Stimulated activated CD8-positive, alpha-beta memory T cell treated with anti-CD3 and anti-CD28 coated beads, Interleukin-4, amount 100 ng/mL, for 1 hour (primary cell): ENCODE measurements at regions not wholly inside any gene's neighbourhood (a gene's known extent, or its start where the extent isn't known, plus 50 kb on each side); places are given as distances from the start of the nearest gene placed in this dataset.

ENCODE experiments used
- DNase-seq, 2 donors: peaks; one replicate each; pipeline ENCODE4 v3.0.0-alpha.2; 2020; ENCODE audit warnings: low read depth in 2 of 2, low spot score in 1 of 2

DNA sequence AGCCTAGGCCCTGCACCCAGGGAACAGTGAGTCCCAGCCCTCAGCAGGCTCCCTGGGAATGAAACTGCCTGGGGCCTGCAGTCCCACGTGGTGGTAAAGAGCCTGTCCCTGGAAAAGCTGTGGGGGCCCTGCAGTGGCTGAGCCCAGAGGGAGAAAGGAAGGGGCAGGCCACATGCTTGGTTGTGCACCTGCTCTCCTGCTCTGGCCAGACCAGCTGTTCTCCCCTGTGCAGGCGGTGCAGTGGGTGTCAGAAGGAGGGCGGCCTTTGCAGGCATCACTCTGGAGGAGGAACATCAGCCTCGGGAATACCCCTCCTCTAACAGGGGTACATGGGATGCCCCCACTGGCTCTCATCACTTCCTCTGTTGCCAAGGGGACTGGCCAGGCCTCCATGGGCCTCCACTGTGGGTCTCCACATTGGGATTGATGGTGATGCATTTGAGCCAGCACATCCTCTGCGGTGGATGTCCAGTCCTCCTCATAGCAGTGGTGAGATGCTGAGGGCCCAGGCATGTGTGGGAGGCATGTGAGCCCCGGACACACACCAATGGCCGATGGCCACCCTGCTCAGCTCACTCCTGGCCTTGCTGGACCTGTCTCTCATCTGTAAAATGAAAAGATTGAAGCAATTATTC lies 690.4 kb downstream of the BRD1 start:
- DNase-seq: no peak

DNA sequence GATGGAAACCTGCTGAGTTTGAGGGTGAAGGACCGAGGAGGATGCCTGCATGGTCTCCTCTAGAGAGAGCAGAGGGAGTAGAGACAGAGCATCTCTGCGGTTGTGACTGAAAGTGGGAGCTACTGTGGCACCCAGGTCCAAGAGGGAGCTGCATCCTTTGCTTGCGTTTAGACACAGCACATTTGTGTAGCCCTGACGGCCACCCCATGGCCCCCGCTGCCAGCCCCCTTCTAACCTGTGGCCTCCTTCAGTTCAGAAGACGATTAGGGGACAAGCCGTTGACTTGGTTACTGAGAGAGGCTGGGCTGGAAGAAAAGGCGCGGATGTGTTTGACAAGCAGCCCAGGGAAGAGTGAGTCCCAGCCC lies 690.9 kb downstream of the BRD1 start:
- no peak for DNase-seq

DNA sequence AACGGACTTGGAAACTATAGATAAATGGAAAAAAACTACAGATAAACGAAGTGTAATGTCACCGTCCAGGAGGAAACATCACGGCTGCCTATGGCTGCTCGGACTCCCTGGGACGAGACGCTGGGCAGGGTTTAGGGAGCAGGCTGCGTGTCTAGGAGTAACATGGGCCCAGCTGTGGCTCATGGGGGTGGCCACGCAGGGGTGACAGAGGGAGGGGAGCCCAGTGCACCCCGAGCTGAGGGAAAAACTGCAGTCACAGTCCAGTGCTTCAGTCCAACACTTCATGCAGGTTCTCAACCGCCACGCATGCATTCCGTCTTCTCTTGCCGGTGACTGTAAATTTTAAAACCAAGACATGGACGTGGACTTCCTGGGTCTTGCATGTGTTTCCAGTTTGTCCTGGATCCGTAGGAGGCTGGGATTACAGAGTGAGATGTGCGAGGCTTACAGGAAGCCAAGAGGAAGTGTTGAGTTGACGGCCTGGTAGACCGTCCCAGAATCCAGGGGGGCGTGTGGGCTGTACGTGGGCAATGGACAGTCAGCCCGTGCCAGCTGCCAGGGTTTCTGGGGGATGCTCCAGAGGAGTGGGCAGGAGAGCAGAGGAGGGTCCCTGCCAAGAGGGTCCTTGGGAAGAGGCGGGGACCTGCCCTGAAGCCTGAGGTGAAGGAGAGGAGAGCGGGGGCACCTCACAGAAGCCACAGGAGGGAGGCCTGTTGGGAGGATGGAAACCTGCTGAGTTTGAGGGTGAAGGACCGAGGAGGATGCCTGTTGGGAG lies 691.4 kb downstream of the BRD1 start:
- DNase-seq: no peak

DNA sequence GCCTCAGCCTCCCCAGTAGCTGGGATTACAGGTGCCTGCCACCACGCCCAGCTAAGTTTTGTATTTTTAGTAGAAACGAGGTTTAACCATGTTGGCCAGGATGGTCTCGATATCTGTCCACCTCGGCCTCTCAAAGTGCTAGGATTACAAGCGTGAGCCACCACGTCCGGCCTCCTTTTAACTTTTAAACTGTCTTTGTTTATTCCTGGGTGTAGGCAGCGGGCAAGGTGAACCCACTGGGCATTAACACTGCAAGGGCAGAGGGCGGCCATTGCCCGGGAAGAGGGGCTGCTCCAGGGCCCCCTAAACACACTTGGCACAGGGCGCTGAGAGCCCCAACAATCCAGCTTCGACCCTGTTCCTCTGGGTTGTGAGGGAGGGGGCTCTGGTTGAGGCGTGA lies 693.6 kb downstream of the BRD1 start:
- DNase-seq: no peak

DNA sequence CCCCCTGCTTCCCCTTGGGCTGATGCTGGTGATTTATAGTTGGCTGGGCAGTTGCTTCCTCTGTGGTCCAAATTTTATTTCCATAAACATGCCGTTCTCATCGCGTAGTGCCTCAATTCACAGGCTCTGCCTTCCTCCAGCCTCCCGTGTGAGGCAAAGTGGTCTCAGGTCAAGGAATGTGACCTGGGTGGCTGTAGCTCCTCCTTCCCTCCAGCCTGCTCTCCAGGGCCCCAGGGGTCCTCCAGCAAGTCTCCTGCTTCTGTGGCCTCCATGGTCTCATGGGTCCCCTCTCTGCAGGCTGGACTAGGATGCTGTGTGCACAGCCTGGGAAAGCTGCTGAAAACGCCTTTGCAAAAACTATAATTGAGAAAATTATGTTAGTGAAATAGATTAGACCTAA lies 694.1 kb downstream of the BRD1 start:
- no peak for DNase-seq

DNA sequence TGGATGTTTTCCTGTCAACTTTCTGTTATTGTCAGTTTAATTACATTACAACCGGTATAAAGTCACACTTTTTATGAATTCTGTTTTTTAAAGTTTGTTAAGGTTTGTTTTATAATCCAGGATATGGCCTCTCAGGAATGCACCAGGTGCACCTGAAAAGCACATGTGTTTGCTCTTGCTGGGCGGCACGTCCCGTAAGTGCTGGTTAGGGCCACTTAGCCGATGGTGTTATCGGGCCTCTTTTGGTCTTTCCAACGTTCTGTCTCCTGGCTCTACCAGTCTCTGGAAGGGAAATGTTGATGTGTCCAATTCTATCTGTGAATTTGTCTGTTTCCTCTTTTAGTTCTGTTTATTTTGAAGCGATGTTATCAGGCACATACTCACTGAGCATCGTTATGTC lies 695.7 kb downstream of the BRD1 start:
- DNase-seq: no peak

DNA sequence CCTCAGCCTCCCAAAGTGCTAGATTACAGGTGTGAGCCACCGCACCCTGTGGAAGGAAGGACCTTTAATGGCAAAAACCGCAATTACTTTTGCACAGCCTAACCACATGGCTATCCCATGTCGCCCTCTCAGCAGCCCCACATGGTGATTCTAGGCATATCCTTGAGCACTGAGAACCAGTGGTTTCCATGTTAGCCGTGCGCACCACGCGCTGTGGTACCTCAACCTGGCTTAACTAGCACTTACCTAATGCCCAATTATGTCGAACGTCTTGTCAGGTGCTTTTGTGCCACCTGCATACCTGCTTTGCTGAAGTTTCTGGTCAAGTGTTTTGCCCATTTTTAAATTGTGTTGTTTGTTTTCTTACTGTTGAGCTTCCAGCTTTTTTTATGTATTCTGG lies 697.9 kb downstream of the BRD1 start:
- DNase-seq: no peak

DNA sequence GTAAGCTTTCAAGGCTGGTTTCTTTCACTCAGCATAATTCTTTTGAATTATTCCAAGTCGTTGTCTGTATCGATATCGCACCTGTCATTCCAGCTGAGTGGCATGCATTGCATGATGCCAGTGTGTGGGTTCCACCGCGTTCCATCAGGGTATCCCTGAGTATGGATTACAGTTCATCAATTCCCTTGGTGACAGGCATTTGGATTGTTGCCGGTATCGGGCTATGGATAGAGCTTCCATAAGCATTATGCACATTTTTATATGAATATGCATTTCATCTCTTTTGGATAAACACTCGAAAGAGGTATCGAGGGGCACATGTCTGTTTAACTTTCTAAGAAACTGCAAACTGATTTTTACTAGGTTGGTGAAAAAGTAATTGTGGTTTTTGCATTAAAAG lies 698.8 kb downstream of the BRD1 start:
- no peak for DNase-seq

DNA sequence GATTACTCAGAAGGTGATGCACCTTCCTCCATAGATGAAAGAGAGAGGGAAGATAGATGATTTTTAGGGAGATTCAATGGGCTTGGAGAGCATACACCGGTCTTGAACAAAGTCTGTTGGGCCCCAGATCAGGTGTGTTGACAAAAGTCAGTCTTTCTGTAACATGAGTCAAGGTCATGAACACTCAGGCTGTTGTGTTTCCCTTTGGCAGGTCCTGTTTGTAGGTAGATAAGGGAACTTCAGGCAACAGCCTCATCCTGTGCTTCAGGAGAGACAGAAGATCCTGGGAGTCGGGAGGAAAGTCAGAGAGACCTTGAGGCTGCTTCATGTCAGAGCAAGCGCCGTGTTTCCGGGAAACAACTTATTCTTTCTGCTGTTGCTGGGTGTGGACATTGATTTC lies 703.1 kb downstream of the BRD1 start:
- no peak for DNase-seq

DNA sequence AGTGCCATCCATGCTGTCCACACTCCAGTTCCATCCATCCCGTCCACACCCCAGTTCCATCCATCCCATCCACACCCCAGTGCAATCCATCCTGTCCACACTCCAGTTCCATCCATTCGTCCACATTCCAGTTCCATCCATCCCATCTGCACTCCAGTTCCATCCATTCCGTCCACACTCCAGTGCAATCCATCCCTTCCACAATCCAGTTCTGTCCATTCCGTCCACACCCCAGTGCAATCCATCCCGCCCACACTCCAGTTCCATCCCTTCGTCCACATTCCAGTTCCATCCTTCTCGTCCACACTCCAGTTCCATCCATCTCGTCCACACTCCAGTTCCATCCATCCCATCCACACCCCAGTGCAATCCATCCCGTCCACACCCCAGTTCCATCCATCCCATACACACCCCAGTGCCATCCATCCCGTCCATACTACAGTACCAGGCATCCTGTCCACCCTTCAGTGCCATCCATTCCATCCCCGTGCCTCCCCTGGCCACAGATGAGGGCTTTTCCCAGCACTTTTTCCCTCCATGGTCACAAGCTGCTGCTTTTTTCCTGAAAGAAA lies 704.0 kb downstream of the BRD1 start:
- no peak for DNase-seq

DNA sequence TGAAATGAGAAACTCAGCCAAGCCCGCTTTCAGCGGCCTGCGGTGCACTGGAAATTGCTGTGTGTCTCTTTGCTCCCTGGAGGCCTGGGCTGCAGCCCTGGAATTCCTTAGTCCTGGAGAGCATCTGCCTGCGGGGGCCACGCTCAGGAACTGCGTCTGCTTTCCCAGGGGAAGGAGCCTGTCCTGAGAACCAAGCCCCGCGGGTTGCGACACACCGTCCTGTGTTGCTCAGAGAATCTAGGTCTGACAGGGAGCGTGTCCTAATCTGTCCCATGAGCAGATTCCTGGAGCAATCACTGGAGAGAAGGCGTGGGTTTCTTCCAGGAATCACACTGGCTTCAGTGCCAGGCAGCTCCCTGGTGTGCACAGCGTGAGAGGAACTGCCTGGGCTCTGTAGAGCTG lies 708.1 kb downstream of the BRD1 start:
- DNase-seq: no peak

DNA sequence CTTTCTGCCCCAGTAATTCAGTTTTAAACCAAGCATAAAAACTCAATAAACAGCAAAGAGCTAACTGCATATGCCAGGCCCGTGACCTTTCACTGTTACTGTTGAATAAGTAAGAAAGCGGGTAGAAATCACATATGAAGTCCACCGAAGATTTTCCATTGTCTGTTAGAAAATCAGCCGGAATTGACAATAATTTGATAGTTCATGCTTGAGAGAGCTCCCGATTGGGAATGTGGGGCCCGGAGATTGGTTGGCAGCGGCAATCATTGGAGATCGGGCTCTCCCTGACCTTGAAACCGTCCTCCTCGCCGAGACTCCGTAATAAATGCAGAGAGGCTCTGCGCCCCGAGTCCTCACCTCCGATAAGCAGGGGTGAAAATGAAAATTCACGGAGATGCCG lies 709.6 kb downstream of the BRD1 start:
- no peak for DNase-seq

DNA sequence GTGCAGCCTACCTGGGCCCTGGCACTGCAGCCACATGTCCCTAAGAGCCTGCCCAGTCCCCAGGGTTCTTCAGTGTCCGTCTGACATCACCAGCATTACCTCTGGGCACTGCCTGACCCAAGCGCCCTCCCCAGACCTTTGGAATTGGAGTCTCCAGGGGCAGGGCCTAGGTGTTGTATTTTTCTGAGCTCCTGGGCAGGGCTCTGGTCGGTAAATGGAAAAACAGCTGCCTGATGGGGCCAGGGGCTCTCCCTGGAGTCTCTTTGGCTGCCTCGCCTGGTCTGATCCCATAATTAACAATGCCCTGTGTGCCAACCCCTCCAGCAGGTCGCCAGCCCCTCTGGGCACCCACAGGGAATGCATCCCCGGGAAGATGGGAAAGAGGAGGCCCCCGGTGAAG lies 710.2 kb downstream of the BRD1 start:
- no peak for DNase-seq

DNA sequence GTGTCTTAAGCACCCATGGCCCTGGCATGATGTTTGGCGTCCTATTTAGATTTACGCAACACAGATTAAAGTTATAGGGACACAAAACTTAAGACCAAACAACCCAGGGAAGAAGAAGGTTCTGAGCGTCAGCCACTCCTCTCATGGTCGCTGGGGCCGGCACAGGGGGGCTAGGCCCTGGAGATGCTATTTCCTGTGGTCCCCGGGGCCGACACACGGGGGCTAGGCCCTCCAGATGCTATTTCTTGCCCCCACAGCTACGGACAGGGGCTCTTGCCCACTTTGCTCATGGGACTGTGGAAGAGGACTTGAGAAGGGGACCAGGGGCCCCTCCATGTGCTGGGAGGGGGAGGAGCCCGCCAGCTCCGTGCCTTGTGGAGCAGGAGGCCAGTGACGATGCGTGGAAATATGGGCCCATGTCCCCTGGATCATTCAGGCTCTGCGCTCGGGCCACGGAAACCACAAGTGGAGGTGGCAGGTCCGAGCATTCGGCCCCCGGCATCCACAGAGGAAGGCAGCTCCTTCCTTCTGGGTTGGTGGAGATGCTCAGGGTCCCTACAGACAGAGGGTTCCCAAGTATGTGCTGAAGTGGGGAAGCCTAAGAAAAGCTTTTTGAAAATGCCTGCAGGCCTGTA lies 711.1 kb downstream of the BRD1 start:
- no peak for DNase-seq

DNA sequence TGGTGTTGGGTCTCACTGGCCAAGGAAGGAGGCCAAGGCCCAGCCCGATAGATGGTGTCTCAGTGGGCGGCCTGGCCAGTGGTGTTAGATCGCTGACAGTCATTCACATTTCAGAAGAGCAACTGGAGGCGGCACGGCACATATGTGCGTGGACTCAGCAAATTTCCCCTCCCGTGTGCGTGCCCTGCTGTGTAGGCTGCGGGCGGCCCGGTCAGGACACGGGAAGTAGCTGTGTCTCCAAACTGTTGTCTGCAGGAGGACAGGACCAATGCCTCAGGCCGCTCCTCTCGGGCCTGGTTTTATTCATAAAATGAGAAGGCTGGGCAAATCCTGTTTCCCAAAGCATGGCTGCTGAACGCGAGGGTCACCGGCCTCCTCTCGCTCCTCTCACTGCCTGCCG lies 711.7 kb downstream of the BRD1 start:
- DNase-seq: no peak

DNA sequence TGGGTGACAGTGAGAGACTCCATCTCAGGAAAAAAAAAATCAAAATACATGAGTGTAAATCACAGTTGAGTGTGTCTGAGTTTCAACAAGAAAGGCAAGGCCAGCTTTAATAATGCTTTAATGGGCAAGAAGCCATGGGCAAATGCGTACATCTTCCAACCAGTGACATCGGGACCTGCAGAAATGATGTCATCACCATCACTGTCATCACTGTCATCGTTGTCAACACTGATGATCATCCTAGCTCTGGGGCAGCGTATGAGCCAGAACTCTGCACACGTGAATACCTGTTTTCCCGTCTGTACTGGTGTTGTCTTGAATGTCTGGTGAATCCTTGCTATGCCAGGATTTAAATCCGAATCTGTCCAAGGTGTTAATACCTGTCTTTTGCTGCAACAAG lies 712.5 kb downstream of the BRD1 start:
- no peak for DNase-seq

DNA sequence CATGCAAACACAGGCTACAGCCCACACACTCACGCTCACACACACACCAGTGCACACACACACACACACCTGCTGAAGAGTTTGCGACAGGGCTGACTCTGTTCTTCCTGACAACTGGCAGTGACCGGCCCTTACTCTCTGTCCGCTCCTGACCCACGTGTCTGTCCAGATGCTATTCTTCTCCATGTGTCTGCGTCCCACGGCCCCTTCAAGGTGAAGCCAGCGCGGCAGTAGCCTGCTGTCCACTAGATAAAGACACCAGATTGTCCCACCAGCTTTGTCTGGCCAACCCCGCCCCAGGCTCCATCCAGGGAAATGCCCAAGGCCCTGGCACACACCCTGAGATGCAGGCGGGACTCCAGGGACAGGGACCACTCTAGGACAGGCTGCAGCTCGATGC lies 713.9 kb downstream of the BRD1 start:
- DNase-seq: no peak

DNA sequence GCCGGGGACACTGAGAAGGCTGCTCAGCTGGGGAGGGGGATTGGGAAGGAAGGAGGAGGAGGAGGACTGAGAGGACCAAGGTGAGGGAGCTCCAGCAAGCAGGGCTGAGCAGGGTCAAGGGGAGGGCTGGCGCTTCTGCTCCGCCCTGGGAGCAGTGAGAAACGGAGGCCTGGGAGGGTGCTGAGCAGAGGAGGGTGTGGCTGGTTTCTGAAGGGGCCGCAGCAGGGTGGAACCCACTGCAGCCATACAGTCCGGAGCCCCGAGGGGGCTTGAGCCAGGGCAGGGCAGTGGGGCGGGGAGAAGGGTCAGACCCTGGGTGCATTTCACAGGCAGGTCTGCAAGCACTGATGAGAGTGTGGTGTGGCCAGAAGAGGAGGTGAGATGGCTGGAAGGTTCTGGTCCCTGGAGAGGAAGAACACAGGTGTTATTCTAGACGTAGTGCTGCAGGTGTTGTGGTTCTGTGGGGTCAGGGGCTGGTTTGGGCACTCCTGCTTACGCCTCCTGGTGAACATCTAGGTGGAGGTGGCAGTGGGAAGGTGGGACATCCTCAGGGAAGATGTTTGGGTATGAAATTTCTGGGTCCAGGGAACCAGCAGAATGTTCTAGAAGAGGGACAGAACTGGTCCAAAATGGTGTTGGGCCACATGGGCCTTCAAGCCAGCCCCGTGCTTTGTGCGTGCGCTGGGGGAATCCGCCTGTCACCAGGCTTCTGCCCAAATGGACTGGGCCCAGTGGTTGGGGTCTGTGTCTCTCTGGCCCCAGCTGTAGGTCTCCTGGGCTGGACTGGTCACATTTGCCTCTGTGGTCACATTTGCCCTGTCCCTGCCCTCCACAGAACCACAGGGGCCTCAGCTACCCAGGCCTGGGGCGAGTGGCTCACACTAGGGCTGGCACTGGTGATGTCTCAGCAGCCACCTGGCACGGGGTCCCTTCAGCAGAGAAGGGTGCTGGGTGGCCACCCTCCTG lies 714.7 kb downstream of the BRD1 start:
- DNase-seq: no peak

DNA sequence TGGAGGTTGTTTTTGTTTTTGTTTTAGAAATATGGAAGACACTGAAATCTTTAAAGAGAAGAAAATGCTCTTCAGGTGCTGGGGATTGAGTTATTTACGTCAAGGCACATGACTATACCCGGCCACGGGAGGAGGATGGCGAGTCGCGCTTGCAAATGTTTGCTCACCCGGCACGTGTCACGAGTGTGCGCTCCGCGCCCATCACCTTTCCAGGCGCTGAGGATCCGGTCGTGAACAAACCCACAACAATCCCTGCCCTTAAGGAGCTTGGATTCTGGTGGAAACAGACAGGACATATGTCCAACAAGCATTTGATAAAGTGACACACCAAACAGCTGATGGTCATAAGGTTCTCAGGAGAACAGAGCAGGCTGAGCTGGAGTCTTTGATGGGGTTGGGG lies 715.5 kb downstream of the BRD1 start:
- DNase-seq: no peak

DNA sequence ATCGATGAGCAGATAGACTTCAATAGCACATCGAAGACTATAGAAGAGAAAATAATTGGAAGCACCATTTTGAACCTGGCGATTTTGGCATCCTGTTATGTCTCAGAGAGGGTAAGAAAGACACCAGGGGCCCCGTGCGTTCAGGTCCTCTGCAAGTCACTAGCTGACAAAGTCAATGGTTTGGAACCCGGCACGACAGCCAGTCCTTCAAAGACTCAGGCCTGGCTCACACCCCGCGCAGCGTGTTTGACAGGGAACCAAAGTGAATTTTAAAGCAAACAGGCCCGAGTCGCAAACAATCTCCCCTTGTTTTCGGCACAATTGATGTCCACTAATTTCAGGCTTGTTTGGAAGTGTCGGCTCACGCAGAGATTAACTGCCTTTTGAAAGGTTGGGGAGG lies 716.6 kb downstream of the BRD1 start:
- no peak for DNase-seq

DNA sequence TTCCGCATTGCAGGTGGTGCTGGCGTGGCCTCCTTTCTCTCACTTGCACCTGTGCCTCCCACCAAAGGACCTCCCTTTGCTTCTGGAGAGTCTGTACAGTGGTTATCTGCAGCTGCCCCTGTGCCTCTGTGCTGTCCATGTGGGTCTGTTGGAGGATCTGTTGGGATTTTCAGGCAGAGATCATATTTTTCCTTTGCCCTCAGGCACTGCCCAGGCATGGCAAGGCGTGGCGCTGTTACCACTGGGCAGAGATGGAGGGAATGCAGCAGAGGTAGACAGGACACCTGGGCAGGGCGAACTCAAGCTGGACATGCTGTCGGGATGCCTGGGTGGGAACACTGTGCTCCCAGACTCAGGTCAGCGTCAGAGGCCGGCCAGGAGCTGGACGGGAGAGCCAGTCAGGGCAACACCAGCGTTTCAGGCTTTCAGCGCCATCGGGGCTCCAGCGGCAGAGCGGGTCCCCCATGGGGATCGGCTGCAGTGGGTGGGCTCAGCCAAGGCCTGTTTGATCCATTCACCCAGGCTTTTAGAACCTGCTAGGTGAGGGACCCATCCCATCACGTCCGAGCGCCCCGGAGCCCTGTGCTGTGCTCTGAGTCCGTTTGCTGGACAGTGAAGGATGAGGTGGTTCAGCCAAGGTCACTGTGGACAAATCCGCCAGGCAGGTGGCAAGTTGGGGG lies 718.9 kb downstream of the BRD1 start:
- no peak for DNase-seq
